GM23338 (cell line): ENCODE measurements at regions not wholly inside any gene's neighbourhood (a gene's known extent, or its start where the extent isn't known, plus 50 kb on each side); places are given as distances from the start of the nearest gene placed in this dataset.

Source experiments
- ATAC-seq: fragments of 200-7000 bp; cut with Tn5 transposase; 3 replicates; pipeline ENCODE4 v1.9.1; 2020
- DNase-seq: peaks from one replicate; pipeline ENCODE4 v3.0.0-alpha.2; 2015; ENCODE audit warnings: low spot score
- H2AFZ ChIP-seq: fragments of 200-600 bp; sonication (generic); 2 replicates; pipeline ENCODE4 v1.8.0; 2016; ENCODE audit warnings: antibody characterized with exemption, mild to moderate bottlenecking, moderate library complexity
- H3F3A ChIP-seq: fragments of 200-600 bp; sonication (generic); replicated peaks from 2 replicates; pipeline ENCODE4 v1.8.0; 2017; ENCODE audit warnings: antibody characterized with exemption, mixed run types, low read depth
- H3K27ac ChIP-seq: fragments of 200-600 bp; sonication (generic); 2 replicates; pipeline ENCODE4 v1.6.1; 2016; ENCODE audit warnings: low read depth
- H3K27me3 ChIP-seq: fragments of 200-600 bp; sonication (generic); 2 replicates; pipeline ENCODE4 v1.8.0; 2016; ENCODE audit warnings: mild to moderate bottlenecking, mixed run types, moderate library complexity; ENCODE audit not compliant: insufficient read depth
- H3K36me3 ChIP-seq: fragments of 200-600 bp; sonication (generic); 2 replicates; pipeline ENCODE4 v1.8.0; 2016; ENCODE audit warnings: mild to moderate bottlenecking; ENCODE audit not compliant: insufficient read depth
- H3K4me1 ChIP-seq: fragments of 200-600 bp; sonication (generic); 2 replicates; pipeline ENCODE4 v1.8.0; 2016; ENCODE audit warnings: mild to moderate bottlenecking, moderate library complexity; ENCODE audit not compliant: insufficient read depth
- H3K4me2 ChIP-seq: fragments of 200-600 bp; sonication (generic); 2 replicates; pipeline ENCODE4 v1.7.1; 2017; ENCODE audit warnings: mixed run types
- H3K4me3 ChIP-seq: fragments of 200-600 bp; sonication (generic); 2 replicates; pipeline ENCODE4 v1.6.1; 2016; ENCODE audit warnings: mixed run types
- H3K79me2 ChIP-seq: fragments of 200-600 bp; sonication (generic); replicated peaks from 2 replicates; pipeline ENCODE4 v1.8.0; 2017; ENCODE audit warnings: mild to moderate bottlenecking; ENCODE audit not compliant: insufficient read depth
- H3K9me2 ChIP-seq: fragments of 200-600 bp; sonication (generic); 2 replicates; pipeline ENCODE4 v1.8.0; 2017; ENCODE audit not compliant: insufficient read depth
- H4K20me1 ChIP-seq: fragments of 200-600 bp; sonication (generic); replicated peaks from 2 replicates; pipeline ENCODE4 v1.8.0; 2017; ENCODE audit warnings: mild to moderate bottlenecking; ENCODE audit not compliant: insufficient read depth
- H3K27ac Mint-ChIP-seq: 2 replicates; pipeline ENCODE4 v1.8.0; 2020; ENCODE audit warnings: inconsistent platforms, mild to moderate bottlenecking, moderate library complexity, mixed read lengths
- H3K27me3 Mint-ChIP-seq: 3 replicates; pipeline ENCODE4 v1.8.0; 2022; ENCODE audit warnings: low read depth, mild to moderate bottlenecking, moderate library complexity, mixed read lengths, inconsistent platforms; ENCODE audit not compliant: insufficient read depth, poor library complexity
- H3K36me3 Mint-ChIP-seq: 3 replicates; pipeline ENCODE4 v1.8.0; 2021; ENCODE audit warnings: low read depth, mild to moderate bottlenecking, inconsistent platforms, moderate library complexity, mixed read lengths
- H3K4me1 Mint-ChIP-seq: 3 replicates; pipeline ENCODE4 v1.8.0; 2020; ENCODE audit warnings: mild to moderate bottlenecking, inconsistent platforms, mixed read lengths
- H3K4me3 Mint-ChIP-seq: 3 replicates; pipeline ENCODE4 v1.8.0; 2021; ENCODE audit warnings: moderate library complexity, mild to moderate bottlenecking, inconsistent platforms, mixed read lengths
- H3K9me3 Mint-ChIP-seq: 3 replicates; pipeline ENCODE4 v1.8.0; 2020; ENCODE audit warnings: moderate library complexity, mild to moderate bottlenecking, inconsistent platforms, mixed read lengths
- CTCF ChIP-seq, 2 experiments: fragments of 200-600 bp in 1 of 2; sonication (generic) in 1 of 2; conservative IDR thresholded peaks; 2 replicates each; pipeline versions ENCODE4 v1.5.1 to v1.6.1; 2016 to 2017; ENCODE audit warnings: antibody characterized with exemption in 2 of 2, low read depth in 2 of 2, mild to moderate bottlenecking in 2 of 2, moderate library complexity in 1 of 2
- ETS1 ChIP-seq: IDR thresholded peaks from 2 replicates; pipeline ENCODE4 v1.6.1; 2016; ENCODE audit warnings: antibody characterized with exemption
- EZH2 ChIP-seq: fragments of 200-600 bp; sonication (generic); IDR thresholded peaks from one replicate; pipeline ENCODE4 v1.8.0; 2017; ENCODE audit warnings: antibody characterized with exemption, mild to moderate bottlenecking, low read depth; ENCODE audit not compliant: unreplicated experiment
- JUNB ChIP-seq: IDR thresholded peaks from one replicate; pipeline ENCODE4 v1.6.1; 2016; ENCODE audit warnings: antibody characterized with exemption; ENCODE audit not compliant: unreplicated experiment
- NANOG ChIP-seq: IDR thresholded peaks from 2 replicates; pipeline ENCODE4 v1.6.1; 2016; ENCODE audit warnings: antibody characterized with exemption, borderline replicate concordance
- REST ChIP-seq: IDR thresholded peaks from one replicate; pipeline ENCODE4 v1.6.1; 2018; ENCODE audit warnings: antibody characterized with exemption; ENCODE audit not compliant: unreplicated experiment
- STAT1 ChIP-seq: IDR thresholded peaks from one replicate; pipeline ENCODE4 v1.6.1; 2016; ENCODE audit warnings: antibody characterized with exemption; ENCODE audit not compliant: unreplicated experiment
- ZNF331 ChIP-seq: fragments of 250-450 bp; sonication (Bioruptor Pico); IDR thresholded peaks from 2 replicates; pipeline ENCODE4 v1.5.0; 2020; ENCODE audit warnings: low read depth, mild to moderate bottlenecking, moderate library complexity
- ZNF462 ChIP-seq: fragments of 250-450 bp; sonication (Bioruptor Pico); IDR thresholded peaks from 2 replicates; pipeline ENCODE4 v1.5.0; 2020; ENCODE audit warnings: mild to moderate bottlenecking, moderate library complexity

GRCh38 chr9:28443461-28443860, 870.2 kb upstream of the C9orf72 start (continued):
- no peak for TF ChIP-seq ZNF462 (CRISPR knock-in tag)
- TF ChIP-seq REST, result no peak
- no peak for TF ChIP-seq STAT1

- Mint-ChIP-seq H3K9me3 (peaks cover 22% of the 10 kb centered on the region), H3K27me3 (no peaks in the 10 kb centered on the region), H3K4me3 (no peak overlapping the region), H3K27ac (no peak overlapping the region), H3K36me3 (peaks cover 19% of the 10 kb centered on the region), H3K4me1 (no peaks in the 10 kb centered on the region)
- Histone ChIP-seq H3F3A (no peaks in the 10 kb centered on the region), H3K27me3 (no peaks in the 10 kb centered on the region), H4K20me1 (no peaks in the 10 kb centered on the region), H3K9me2 (no peaks in the 10 kb centered on the region), H3K27ac (no peak overlapping the region), H2AFZ (no peak overlapping the region), H3K79me2 (no peaks in the 10 kb centered on the region), H3K36me3 (no peaks in the 10 kb centered on the region), H3K4me2 (no peak overlapping the region), H3K4me3 (no peak overlapping the region), H3K4me1 (no peaks in the 10 kb centered on the region)
- no peak for ATAC-seq
- DNase-seq, result no peak
- TF ChIP-seq CTCF (conservative IDR thresholded peaks at IDR 0.05; ENCODE audit: low read depth in 2 of 2) (no peak), JUNB (no peak), ZNF331 (CRISPR knock-in tag) (no peak), REST (no peak), NANOG (no peak), STAT1 (no peak), ETS1 (no peak), EZH2 (no peak)
Observed at GRCh38 chr9:28444637-28445036, 871.4 kb upstream of the C9orf72 start.
